ENCODE measurements at regions not wholly inside any gene's neighbourhood (a gene's known extent, or its start where the extent isn't known, plus 50 kb on each side); places are given as distances from the start of the nearest gene placed in this dataset.

- in situ Hi-C loops (cut with MboI) (no loop called here), intact Hi-C loops (cut with micrococcal nuclease) (no loop called here)
- TF ChIP-seq ZBTB40 (IDR thresholded peaks at IDR 0.05), result no peak
- TF ChIP-seq ZBTB40 (CRISPR knock-in tag; IDR thresholded peaks at IDR 0.05), result no peak
- no peak for TF ChIP-seq SIN3A (IDR thresholded peaks at IDR 0.05; ENCODE audit: borderline replicate concordance in 2 of 2, control insufficient read depth in 1 of 2, low read depth in 2 of 2, low read length in 2 of 2)
- no peak for TF ChIP-seq ZSCAN29 (IDR thresholded peaks at IDR 0.05)
- no peak for TF ChIP-seq RBM25 (IDR thresholded peaks at IDR 0.05; ENCODE audit: low read depth, low read length, severe bottlenecking)
- no peak for TF ChIP-seq OTX1 (CRISPR knock-in tag; IDR thresholded peaks at IDR 0.05)
- TF ChIP-seq ZNF143 (CRISPR knock-in tag; IDR thresholded peaks at IDR 0.05), result no peak
- TF ChIP-seq U2AF1 (optimal IDR thresholded peaks at IDR 0.05; ENCODE audit: low read depth, low read length), result no peak
- no peak for TF ChIP-seq YBX1 (IDR thresholded peaks at IDR 0.05)
- TF ChIP-seq ZNF23 (CRISPR knock-in tag; IDR thresholded peaks at IDR 0.05), result no peak
- no peak for TF ChIP-seq ZNF717 (CRISPR knock-in tag; IDR thresholded peaks at IDR 0.05)
- no peak for TF ChIP-seq SP1 (CRISPR knock-in tag; IDR thresholded peaks at IDR 0.05)
- no peak for TF ChIP-seq ZNF644 (tag; IDR thresholded peaks at IDR 0.05; ENCODE audit: low read depth)
- H3K27ac ChIP-seq (ENCODE audit: extremely low read depth, low read depth, low read length), result no peak overlapping the region
- no peaks in the 10 kb centered on the region for H3K36me3 ChIP-seq (ENCODE audit: control insufficient read depth, insufficient read depth, low read length)
- DNase-seq (ENCODE audit: extremely low read depth in 1 of 4, low spot score in 3 of 4) (no peak), ATAC-seq (no peak), FAIRE-seq (no peak)
- no peaks in the 10 kb centered on the region for H3K27me3 ChIP-seq (ENCODE audit: control insufficient read depth in 2 of 2, insufficient read depth in 2 of 2, low read length in 2 of 2)
- WGBS (ENCODE audit: insufficient coverage, low coverage, missing lambda C conversion rate), result 0% methylated on average over 4 of the region's 4 CpGs
- H3K4me3 ChIP-seq, result no peak overlapping the region
- H3K4me1 ChIP-seq (replicated peaks in 1 of 2; ENCODE audit: control insufficient read depth in 2 of 2, insufficient read depth in 2 of 2, low read length in 2 of 2), result no peaks in the 10 kb centered on the region
- no peaks in the 10 kb centered on the region for H3K9me1 ChIP-seq (ENCODE audit: control insufficient read depth, insufficient read depth, low read length)
- H3K79me2 ChIP-seq (ENCODE audit: control insufficient read depth, insufficient read depth, low read length), result no peaks in the 10 kb centered on the region
- no peak overlapping the region for H3K4me2 ChIP-seq (ENCODE audit: insufficient read depth, low read length)
- no peak overlapping the region for H3K9ac ChIP-seq (ENCODE audit: insufficient read depth in 1 of 2, low read depth in 2 of 2, low read length in 2 of 2)
- no TSS peak for BruUV-seq (replicated peaks)
- ChIA-PET CTCF (ENCODE audit: low intra/inter-chr PET ratio) (no interaction called here), POLR2A (no interaction called here)
- no peaks in the 10 kb centered on the region for H4K20me1 ChIP-seq (replicated peaks; ENCODE audit: control insufficient read depth, insufficient read depth, low read length)
- no peak overlapping the region for H2AFZ ChIP-seq (ENCODE audit: low read depth, low read length)
- no peaks in the 10 kb centered on the region for H3K9me3 ChIP-seq (replicated peaks; ENCODE audit: control insufficient read depth, insufficient read depth, low read depth, low read length)
Observed at GRCh38 chr18:64888956-64889355, 740.1 kb upstream of the LINC00305 start.

Data from K562 (cell line).